ENCODE measurements at regions not wholly inside any gene's neighbourhood (a gene's known extent, or its start where the extent isn't known, plus 50 kb on each side); places are given as distances from the start of the nearest gene placed in this dataset.
A peak's percentile ranks its signal among the peaks of the same experiment; 100 is the strongest.

- H3K27me3 ChIP-seq (ENCODE audit: insufficient read depth, insufficient read length), result no peaks in the 10 kb centered on the region
- H3K36me3 ChIP-seq (ENCODE audit: insufficient read depth, insufficient read length, low read length), result no peaks in the 10 kb centered on the region
- DNase-seq (ENCODE audit: low read depth, low spot score), result peak; percentile 20
- H3K9me3 ChIP-seq (ENCODE audit: insufficient read depth, low read length), result no peaks in the 10 kb centered on the region
- H3K9ac ChIP-seq (ENCODE audit: insufficient read length, low read depth), result no peak overlapping the region
- H3K4me1 ChIP-seq (ENCODE audit: insufficient read depth, insufficient read length), result no peaks in the 10 kb centered on the region
- H3K4me3 ChIP-seq (ENCODE audit: insufficient read length, low read depth), result no peak overlapping the region
- TF ChIP-seq ZNF274 (IDR thresholded peaks at IDR 0.05; ENCODE audit: low read depth, low read length), result no peak
- TF ChIP-seq SUZ12 (IDR thresholded peaks at IDR 0.05; ENCODE audit: extremely low read depth, insufficient read depth, insufficient read length), result no peak
- TF ChIP-seq YY1 (IDR thresholded peaks at IDR 0.05; ENCODE audit: insufficient read depth, insufficient read length), result no peak
Observed at GRCh38 chr1:79797487-79797886, 791.0 kb upstream of the ADGRL4 start.

- Histone ChIP-seq H3K4me1 (ENCODE audit: insufficient read depth, insufficient read length) (no peaks in the 10 kb centered on the region), H3K9ac (ENCODE audit: insufficient read length, low read depth) (no peak overlapping the region), H3K4me3 (ENCODE audit: insufficient read length, low read depth) (no peak overlapping the region), H3K9me3 (ENCODE audit: insufficient read depth, low read length) (no peaks in the 10 kb centered on the region), H3K27me3 (ENCODE audit: insufficient read depth, insufficient read length) (no peaks in the 10 kb centered on the region), H3K36me3 (ENCODE audit: insufficient read depth, insufficient read length, low read length) (no peaks in the 10 kb centered on the region)
- TF ChIP-seq ZNF274 (IDR thresholded peaks at IDR 0.05; ENCODE audit: low read depth, low read length), result no peak
- no peak for TF ChIP-seq YY1 (IDR thresholded peaks at IDR 0.05; ENCODE audit: insufficient read depth, insufficient read length)
- no peak for TF ChIP-seq SUZ12 (IDR thresholded peaks at IDR 0.05; ENCODE audit: extremely low read depth, insufficient read depth, insufficient read length)
- no peak for DNase-seq (ENCODE audit: low read depth, low spot score)
Observed at GRCh38 chr1:79796434-79796833, 789.9 kb upstream of the ADGRL4 start.

- Histone ChIP-seq H3K9ac (ENCODE audit: insufficient read length, low read depth) (no peak overlapping the region), H3K4me3 (ENCODE audit: insufficient read length, low read depth) (no peak overlapping the region), H3K36me3 (ENCODE audit: insufficient read depth, insufficient read length, low read length) (no peaks in the 10 kb centered on the region), H3K4me1 (ENCODE audit: insufficient read depth, insufficient read length) (no peaks in the 10 kb centered on the region), H3K27me3 (ENCODE audit: insufficient read depth, insufficient read length) (no peaks in the 10 kb centered on the region), H3K9me3 (ENCODE audit: insufficient read depth, low read length) (no peaks in the 10 kb centered on the region)
- TF ChIP-seq ZNF274 (IDR thresholded peaks at IDR 0.05; ENCODE audit: low read depth, low read length) (no peak), YY1 (IDR thresholded peaks at IDR 0.05; ENCODE audit: insufficient read depth, insufficient read length) (no peak), SUZ12 (IDR thresholded peaks at IDR 0.05; ENCODE audit: extremely low read depth, insufficient read depth, insufficient read length) (no peak)
- DNase-seq (ENCODE audit: low read depth, low spot score), result no peak
Observed at GRCh38 chr1:79792219-79792930, 785.8 kb upstream of the ADGRL4 start.

GRCh38 chr1:79791488-79792218, 785.1 kb upstream of the ADGRL4 start:
- no peaks in the 10 kb centered on the region for H3K27me3 ChIP-seq (ENCODE audit: insufficient read depth, insufficient read length)
- no peaks in the 10 kb centered on the region for H3K4me1 ChIP-seq (ENCODE audit: insufficient read depth, insufficient read length)
- no peak for TF ChIP-seq ZNF274 (IDR thresholded peaks at IDR 0.05; ENCODE audit: low read depth, low read length)
- TF ChIP-seq YY1 (IDR thresholded peaks at IDR 0.05; ENCODE audit: insufficient read depth, insufficient read length), result no peak
- TF ChIP-seq SUZ12 (IDR thresholded peaks at IDR 0.05; ENCODE audit: extremely low read depth, insufficient read depth, insufficient read length), result no peak
- no peak for DNase-seq (ENCODE audit: low read depth, low spot score)
- H3K36me3 ChIP-seq (ENCODE audit: insufficient read depth, insufficient read length, low read length), result no peaks in the 10 kb centered on the region
- no peak overlapping the region for H3K9ac ChIP-seq (ENCODE audit: insufficient read length, low read depth)
- H3K9me3 ChIP-seq (ENCODE audit: insufficient read depth, low read length), result no peaks in the 10 kb centered on the region
- H3K4me3 ChIP-seq (ENCODE audit: insufficient read length, low read depth), result no peak overlapping the region

- Histone ChIP-seq H3K36me3 (ENCODE audit: insufficient read depth, insufficient read length, low read length) (no peaks in the 10 kb centered on the region), H3K9me3 (ENCODE audit: insufficient read depth, low read length) (no peaks in the 10 kb centered on the region), H3K9ac (ENCODE audit: insufficient read length, low read depth) (no peak overlapping the region), H3K27me3 (ENCODE audit: insufficient read depth, insufficient read length) (no peaks in the 10 kb centered on the region), H3K4me1 (ENCODE audit: insufficient read depth, insufficient read length) (no peaks in the 10 kb centered on the region), H3K4me3 (ENCODE audit: insufficient read length, low read depth) (no peak overlapping the region)
- no peak for TF ChIP-seq ZNF274 (IDR thresholded peaks at IDR 0.05; ENCODE audit: low read depth, low read length)
- no peak for DNase-seq (ENCODE audit: low read depth, low spot score)
Observed at GRCh38 chr1:79790950-79791349, 784.4 kb upstream of the ADGRL4 start.

- Histone ChIP-seq H3K9ac (ENCODE audit: insufficient read length, low read depth) (no peak overlapping the region), H3K4me1 (ENCODE audit: insufficient read depth, insufficient read length) (no peaks in the 10 kb centered on the region), H3K27me3 (ENCODE audit: insufficient read depth, insufficient read length) (no peaks in the 10 kb centered on the region), H3K4me3 (ENCODE audit: insufficient read length, low read depth) (no peak overlapping the region), H3K36me3 (ENCODE audit: insufficient read depth, insufficient read length, low read length) (no peaks in the 10 kb centered on the region), H3K9me3 (ENCODE audit: insufficient read depth, low read length) (no peaks in the 10 kb centered on the region)
- DNase-seq (ENCODE audit: low read depth, low spot score), result no peak
- TF ChIP-seq ZNF274 (IDR thresholded peaks at IDR 0.05; ENCODE audit: low read depth, low read length), result no peak
Observed at GRCh38 chr1:79787631-79788030, 781.1 kb upstream of the ADGRL4 start.

- no peaks in the 10 kb centered on the region for H3K4me1 ChIP-seq (ENCODE audit: insufficient read depth, insufficient read length)
- no peak overlapping the region for H3K4me3 ChIP-seq (ENCODE audit: insufficient read length, low read depth)
- H3K27me3 ChIP-seq (ENCODE audit: insufficient read depth, insufficient read length), result no peaks in the 10 kb centered on the region
- H3K9ac ChIP-seq (ENCODE audit: insufficient read length, low read depth), result no peak overlapping the region
- DNase-seq (ENCODE audit: low read depth, low spot score), result no peak
- TF ChIP-seq YY1 (IDR thresholded peaks at IDR 0.05; ENCODE audit: insufficient read depth, insufficient read length) (no peak), ZNF274 (IDR thresholded peaks at IDR 0.05; ENCODE audit: low read depth, low read length) (no peak), SUZ12 (IDR thresholded peaks at IDR 0.05; ENCODE audit: extremely low read depth, insufficient read depth, insufficient read length) (no peak)
- no peaks in the 10 kb centered on the region for H3K36me3 ChIP-seq (ENCODE audit: insufficient read depth, insufficient read length, low read length)
- no peaks in the 10 kb centered on the region for H3K9me3 ChIP-seq (ENCODE audit: insufficient read depth, low read length)
Observed at GRCh38 chr1:79785964-79786363, 779.4 kb upstream of the ADGRL4 start.
